ENCODE measurements at regions not wholly inside any gene's neighbourhood (a gene's known extent, or its start where the extent isn't known, plus 50 kb on each side); places are given as distances from the start of the nearest gene placed in this dataset.
"Not testable (repeated sequence)": the region's sequence is repeated elsewhere in the genome, so short reads cannot be mapped to it uniquely, and the experiment has no call there.

DNA sequence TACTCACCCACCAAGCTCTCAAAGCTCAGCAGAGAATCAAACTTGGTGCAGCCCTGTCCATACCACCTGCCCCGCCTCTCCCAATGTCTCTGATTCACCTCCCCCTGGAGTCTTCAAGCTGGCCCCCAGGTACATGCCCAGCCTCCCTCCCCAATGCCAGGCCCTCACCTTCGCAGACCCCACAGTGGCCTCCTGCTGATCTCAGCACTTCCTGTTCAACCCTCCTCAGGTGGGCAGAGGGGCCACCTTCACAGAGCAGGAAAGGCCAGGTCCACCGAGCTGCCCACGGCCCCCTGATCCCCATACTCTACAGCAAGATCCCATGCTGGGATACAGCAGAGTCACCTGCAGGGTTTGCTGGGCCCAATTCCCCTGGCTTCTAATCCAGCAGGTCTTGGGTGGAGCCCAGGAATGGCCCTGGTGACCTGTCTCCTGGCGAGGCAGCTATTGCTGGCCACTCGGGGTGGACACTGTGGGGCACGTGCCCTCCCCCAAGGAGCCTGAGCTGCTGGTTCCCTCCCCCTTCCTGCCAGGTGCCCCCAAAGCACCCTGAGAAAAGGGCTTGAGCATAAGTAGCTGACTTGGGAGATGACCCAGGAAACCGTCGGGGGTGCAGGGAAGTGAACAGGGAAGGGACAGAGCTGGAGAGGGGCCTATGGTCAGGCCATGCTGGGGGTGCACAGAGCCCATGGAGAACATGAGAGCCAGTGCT, 150.7 kb downstream of the BRD1 start:
- DNase-seq (ENCODE audit: low read depth), result no peak

- no peak for DNase-seq (ENCODE audit: low read depth)
Observed at GRCh38 chr22:49676230-49676629, 151.4 kb downstream of the BRD1 start.

DNA sequence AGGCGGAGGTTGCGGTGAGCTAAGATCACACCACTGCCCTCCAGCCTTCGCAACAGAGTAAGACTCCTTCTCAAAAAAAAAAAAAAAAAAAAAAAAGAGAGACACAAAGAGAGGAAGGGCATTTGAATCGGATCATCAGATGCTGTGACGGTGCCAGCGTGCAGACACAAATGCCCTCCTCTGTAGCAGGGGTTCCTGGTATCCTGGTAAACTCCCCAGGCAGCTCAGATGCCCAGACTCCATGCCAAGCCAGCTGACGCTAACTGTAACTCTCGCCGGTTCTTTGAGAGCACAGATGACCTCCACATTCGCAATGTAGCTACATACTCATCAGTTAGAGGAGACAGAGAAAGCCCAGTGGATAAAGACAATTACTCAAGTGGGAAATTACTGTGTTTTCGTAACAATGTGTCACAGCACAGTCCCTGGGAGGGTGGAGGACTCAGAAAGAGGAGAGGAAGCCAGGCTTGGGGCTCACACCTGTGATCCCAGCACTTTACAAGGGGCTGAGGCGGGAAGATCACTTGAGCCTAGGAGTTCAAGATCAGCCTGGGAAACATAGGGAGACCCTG, 153.1 kb downstream of the BRD1 start:
- no peak for DNase-seq (ENCODE audit: low read depth)

GRCh38 chr22:49673048-49673447, 154.6 kb downstream of the BRD1 start:
- DNase-seq (ENCODE audit: low read depth), result no peak

- DNase-seq (ENCODE audit: low read depth), result no peak
Observed at GRCh38 chr22:49672014-49672516, 155.6 kb downstream of the BRD1 start.

- no peak for DNase-seq (ENCODE audit: low read depth)
Observed at GRCh38 chr22:49671331-49672013, 156.2 kb downstream of the BRD1 start.

- DNase-seq (ENCODE audit: low read depth), result peak; percentile 17
Observed at GRCh38 chr22:49670456-49671330, 157.0 kb downstream of the BRD1 start.

GRCh38 chr22:49669969-49670455, 157.7 kb downstream of the BRD1 start:
- DNase-seq (ENCODE audit: low read depth), result not testable (repeated sequence)

DNA sequence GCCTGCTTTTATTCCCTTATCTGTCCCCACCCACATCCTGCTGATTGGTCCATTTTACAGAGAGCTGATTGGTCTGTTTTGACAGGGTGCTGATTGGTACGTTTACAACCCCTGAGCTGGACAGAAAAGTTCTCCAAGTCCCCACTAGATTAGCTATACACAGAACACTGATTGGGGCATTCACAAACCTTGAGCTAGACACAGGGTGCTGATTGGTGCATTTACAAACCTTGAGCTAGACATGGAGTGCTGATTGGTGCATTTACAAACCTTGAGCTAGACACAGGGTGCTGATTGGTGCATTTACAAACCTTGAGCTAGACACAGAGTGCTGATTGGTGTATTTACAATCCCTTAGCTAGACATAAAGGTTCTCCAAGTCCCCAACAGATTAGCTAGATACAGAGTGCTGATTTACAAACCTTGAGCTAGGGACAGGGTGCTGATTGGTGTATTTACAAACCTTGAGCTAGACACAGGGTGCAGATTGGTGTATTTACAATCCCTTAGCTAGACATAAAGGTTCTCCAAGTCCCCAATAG, 158.2 kb downstream of the BRD1 start:
- not testable (repeated sequence) for DNase-seq (ENCODE audit: low read depth)

DNA sequence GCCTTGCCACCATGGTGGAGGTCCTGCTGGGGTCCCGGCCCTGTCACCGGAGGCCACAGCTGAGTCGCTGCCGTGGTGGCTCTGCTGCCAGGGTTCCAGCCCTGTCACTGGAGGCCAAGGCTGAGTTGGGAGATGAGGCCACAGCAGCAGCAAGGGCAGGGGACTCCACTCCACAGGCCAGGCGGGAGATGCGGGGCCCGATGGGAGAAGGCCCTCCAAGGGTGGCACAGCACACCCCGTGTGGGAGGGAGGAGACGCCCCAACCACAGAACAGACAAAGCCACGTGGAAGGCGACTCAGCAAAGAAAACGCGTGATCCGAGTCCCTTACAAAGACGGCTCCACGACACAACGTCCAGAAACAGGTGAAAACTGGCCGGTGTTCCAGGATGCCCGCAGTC, 159.3 kb downstream of the BRD1 start:
- DNase-seq (ENCODE audit: low read depth), result no peak

GRCh38 chr22:49667236-49667635, 160.4 kb downstream of the BRD1 start:
- no peak for DNase-seq (ENCODE audit: low read depth)

DNA sequence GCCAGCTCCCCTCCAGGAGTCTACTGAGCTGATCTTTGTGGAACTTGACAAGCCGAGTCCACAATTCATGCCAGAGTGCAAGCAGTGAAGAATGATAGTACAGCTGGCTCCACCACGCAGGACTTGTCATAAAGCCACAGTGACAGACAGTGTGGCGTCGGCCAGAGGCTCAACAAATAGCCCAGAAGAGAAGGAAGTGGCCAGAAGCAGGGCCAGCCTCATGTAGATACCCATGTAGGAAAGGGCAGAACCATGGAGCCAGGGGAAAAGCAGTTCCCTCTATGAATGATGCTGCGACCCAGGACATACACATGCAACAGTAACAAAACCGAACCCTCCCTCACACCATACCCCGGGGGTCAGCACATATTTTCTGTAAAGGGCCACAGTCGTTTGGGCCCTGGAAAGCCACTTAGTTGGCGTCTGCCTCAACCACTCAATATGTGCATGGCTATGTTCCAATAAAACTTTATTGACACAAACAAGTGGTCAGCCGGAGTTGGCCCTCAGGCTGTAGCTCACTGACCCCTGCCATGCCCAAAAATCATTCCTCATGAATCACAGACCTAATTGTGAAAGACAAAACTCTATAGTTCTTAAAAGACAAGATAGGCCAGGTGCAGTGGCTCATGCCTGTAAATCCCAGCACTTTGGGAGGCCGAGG, 161.4 kb downstream of the BRD1 start:
- DNase-seq (ENCODE audit: low read depth), result no peak

GRCh38 chr22:49664891-49665290, 162.8 kb downstream of the BRD1 start:
- no peak for DNase-seq (ENCODE audit: low read depth)

- no peak for DNase-seq (ENCODE audit: low read depth)
Observed at GRCh38 chr22:49664371-49664881, 163.2 kb downstream of the BRD1 start.

GRCh38 chr22:49663823-49664222, 163.8 kb downstream of the BRD1 start:
- no peak for DNase-seq (ENCODE audit: low read depth)

GRCh38 chr22:49663311-49663711, 164.4 kb downstream of the BRD1 start:
- no peak for DNase-seq (ENCODE audit: low read depth)

DNA sequence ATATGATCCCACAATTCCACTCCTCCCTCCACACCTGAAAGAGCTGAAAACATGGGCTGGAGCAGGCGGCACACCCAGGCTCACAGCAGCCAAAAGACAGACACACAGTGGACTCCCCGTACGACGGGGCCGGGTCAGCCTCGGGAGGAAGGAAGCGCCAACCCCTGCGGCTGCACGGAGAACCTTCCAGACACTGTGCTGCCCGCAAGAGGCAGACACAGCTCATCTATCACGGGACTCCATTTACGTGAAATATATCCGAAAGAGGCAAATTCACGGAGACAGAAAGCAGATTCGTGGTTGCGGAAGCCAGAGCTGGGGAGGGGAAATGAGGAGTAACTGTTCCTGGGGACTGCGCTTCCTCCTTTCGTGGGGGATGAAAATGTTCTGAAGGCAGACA, 165.0 kb downstream of the BRD1 start:
- DNase-seq (ENCODE audit: low read depth), result no peak

GRCh38 chr22:49660794-49661781, 166.6 kb downstream of the BRD1 start:
- DNase-seq (ENCODE audit: low read depth), result no peak

DNA sequence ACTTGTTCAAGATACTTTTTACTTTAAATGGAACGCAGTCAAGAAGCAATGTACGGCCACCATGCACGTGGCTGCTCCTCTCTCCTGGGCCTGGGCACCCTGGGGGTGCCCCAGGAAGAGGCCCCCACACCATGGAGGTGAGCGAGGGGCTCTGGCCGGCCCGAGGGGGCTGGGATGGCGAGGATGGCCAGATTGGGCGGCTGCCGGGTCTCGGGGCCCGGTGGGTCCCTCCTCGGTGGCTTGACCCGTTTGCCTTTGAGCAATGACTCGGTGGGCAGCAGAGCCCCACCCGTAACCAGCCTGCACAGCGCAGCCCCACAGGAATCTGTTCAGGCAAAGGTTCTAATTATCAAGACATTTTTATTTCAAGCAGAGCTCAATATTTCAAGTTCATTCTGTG, 167.4 kb downstream of the BRD1 start:
- no peak for DNase-seq (ENCODE audit: low read depth)

DNA sequence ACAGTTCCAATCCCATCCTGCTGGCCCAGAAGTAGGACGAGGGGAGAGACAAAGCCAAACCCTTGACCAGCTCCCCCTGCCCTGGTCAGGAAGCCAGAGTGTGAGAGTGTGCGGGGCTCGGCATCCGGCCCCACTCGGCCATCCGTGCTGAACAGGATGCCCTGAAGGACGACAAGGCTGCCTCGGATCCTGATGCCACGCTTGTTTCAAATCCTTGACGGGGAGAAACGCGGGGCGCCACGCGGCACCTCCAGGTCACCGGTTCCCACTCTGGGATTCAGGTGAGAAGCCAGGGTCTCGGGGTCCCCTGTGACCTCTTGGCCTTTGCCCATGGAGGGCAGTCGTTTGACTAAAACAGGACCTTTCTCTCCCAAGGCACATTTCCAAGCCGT, 167.8 kb downstream of the BRD1 start:
- no peak for DNase-seq (ENCODE audit: low read depth)

Data from stimulated activated CD8-positive, alpha-beta memory T cell treated with anti-CD3 and anti-CD28 coated beads, Interleukin-12 subunit alpha, Interleukin-12 subunit beta, amount 100 ng/mL, for 4 hours (primary cell).